WTC11 (cell line): ENCODE measurements at regions not wholly inside any gene's neighbourhood (a gene's known extent, or its start where the extent isn't known, plus 50 kb on each side); places are given as distances from the start of the nearest gene placed in this dataset.

ENCODE experiments used
- ATAC-seq: fragments of 200-7000 bp; cut with Tn5 transposase; 2 replicates; pipeline ENCODE4 v1.10.0; 2021; ENCODE audit warnings: mild to moderate bottlenecking, moderate library complexity
- CTCF ChIA-PET: fragments of 300-600 bp; sonication (Branson Sonifier 250); formaldehyde crosslinking; loops from one replicate; lab custom pipeline; 2021; ENCODE audit warnings: antibody characterized with exemption; lab: Charles Lee
- POLR2A ChIA-PET: fragments of 350-600 bp; sonication (Branson Sonifier 250); formaldehyde crosslinking; loops from one replicate; lab custom pipeline; 2021; ENCODE audit warnings: antibody characterized with exemption; lab: Charles Lee
- DNase-seq: peaks from one replicate; pipeline ENCODE4 v3.0.0; 2021; ENCODE audit warnings: low spot score
- H3K27ac Mint-ChIP-seq: 2 replicates; pipeline ENCODE4 v1.8.0; 2021; ENCODE audit warnings: mixed read lengths
- H3K27me3 Mint-ChIP-seq: 2 replicates; pipeline ENCODE4 v1.8.0; 2021; ENCODE audit warnings: low read depth, mild to moderate bottlenecking, moderate library complexity, mixed read lengths
- H3K36me3 Mint-ChIP-seq: 2 replicates; pipeline ENCODE4 v1.8.0; 2021; ENCODE audit warnings: mixed read lengths
- H3K4me1 Mint-ChIP-seq: 2 replicates; pipeline ENCODE4 v1.8.0; 2022; ENCODE audit warnings: mixed read lengths
- H3K4me3 Mint-ChIP-seq: 2 replicates; pipeline ENCODE4 v1.8.0; 2021; ENCODE audit warnings: mild to moderate bottlenecking, moderate library complexity, mixed read lengths
- H3K9me3 Mint-ChIP-seq: 2 replicates; pipeline ENCODE4 v1.8.0; 2021; ENCODE audit warnings: mixed read lengths
- ATF1 ChIP-seq: sonication (generic); formaldehyde crosslinking; IDR thresholded peaks from 2 replicates; pipeline ENCODE4 v1.8.1; 2023; ENCODE audit warnings: mild to moderate bottlenecking, moderate library complexity, missing genetic modification reagents
- E2F5 ChIP-seq: sonication (generic); formaldehyde crosslinking; IDR thresholded peaks from 2 replicates; pipeline ENCODE4 v1.8.1; 2022; ENCODE audit warnings: mild to moderate bottlenecking, moderate library complexity, missing genetic modification reagents
- ESRRA ChIP-seq: sonication (generic); formaldehyde crosslinking; IDR thresholded peaks from 2 replicates; pipeline ENCODE4 v1.8.1; 2022; ENCODE audit warnings: mild to moderate bottlenecking, missing genetic modification reagents, borderline replicate concordance
- FOXP1 ChIP-seq: sonication (generic); formaldehyde crosslinking; IDR thresholded peaks from 2 replicates; pipeline ENCODE4 v1.8.0; 2022; ENCODE audit warnings: missing genetic modification reagents, mild to moderate bottlenecking, moderate library complexity, borderline replicate concordance
- FOXP4 ChIP-seq: sonication (generic); formaldehyde crosslinking; IDR thresholded peaks from 2 replicates; pipeline ENCODE4 v1.8.0; 2022; ENCODE audit warnings: mild to moderate bottlenecking, missing genetic modification reagents
- GRHL2 ChIP-seq: fragments of 250-450 bp; sonication (Bioruptor Pico); IDR thresholded peaks from 2 replicates; pipeline ENCODE4 v1.8.0; 2022; ENCODE audit warnings: mild to moderate bottlenecking, moderate library complexity; ENCODE audit not compliant: insufficient replicate concordance, severe bottlenecking
- MLX ChIP-seq: sonication (generic); formaldehyde crosslinking; IDR thresholded peaks from 2 replicates; pipeline ENCODE4 v1.8.1; 2023; ENCODE audit warnings: mild to moderate bottlenecking, missing genetic modification reagents, moderate library complexity
- MYBL2 ChIP-seq: sonication (generic); formaldehyde crosslinking; IDR thresholded peaks from 2 replicates; pipeline ENCODE4 v1.8.1; 2023; ENCODE audit warnings: mild to moderate bottlenecking, moderate library complexity, missing genetic modification reagents
- NR2C2 ChIP-seq: sonication (generic); formaldehyde crosslinking; IDR thresholded peaks from 2 replicates; pipeline ENCODE4 v1.8.0; 2022; ENCODE audit warnings: mild to moderate bottlenecking, missing genetic modification reagents
- RELA ChIP-seq: sonication (generic); formaldehyde crosslinking; IDR thresholded peaks from 2 replicates; pipeline ENCODE4 v1.8.1; 2022; ENCODE audit warnings: missing genetic modification reagents, mild to moderate bottlenecking, borderline replicate concordance
- RORB ChIP-seq: fragments of 250-450 bp; sonication (Bioruptor Pico); IDR thresholded peaks from 2 replicates; pipeline ENCODE4 v1.9.0; 2021; ENCODE audit warnings: mild to moderate bottlenecking
- TCF7 ChIP-seq: sonication (generic); formaldehyde crosslinking; IDR thresholded peaks from 2 replicates; pipeline ENCODE4 v1.8.0; 2022; ENCODE audit warnings: mild to moderate bottlenecking, low read depth, missing genetic modification reagents, moderate library complexity
- ZNF121 ChIP-seq: sonication (generic); formaldehyde crosslinking; IDR thresholded peaks from 2 replicates; pipeline ENCODE4 v1.8.0; 2023; ENCODE audit warnings: missing genetic modification reagents
- ZNF232 ChIP-seq: sonication (generic); formaldehyde crosslinking; IDR thresholded peaks from 2 replicates; pipeline ENCODE4 v1.8.0; 2022; ENCODE audit warnings: mild to moderate bottlenecking, missing genetic modification reagents
- ZNF317 ChIP-seq: sonication (generic); formaldehyde crosslinking; IDR thresholded peaks from 2 replicates; pipeline ENCODE4 v1.8.1; 2023; ENCODE audit warnings: low read depth, mild to moderate bottlenecking, moderate library complexity, missing genetic modification reagents, borderline replicate concordance
- ZNF512 ChIP-seq: sonication (generic); formaldehyde crosslinking; IDR thresholded peaks from 2 replicates; pipeline ENCODE4 v1.8.1; 2022; ENCODE audit warnings: missing genetic modification reagents, borderline replicate concordance
- ZNF671 ChIP-seq: fragments of 250-450 bp; sonication (Bioruptor Pico); IDR thresholded peaks from 2 replicates; pipeline ENCODE4 v1.8.0; 2021; ENCODE audit warnings: mild to moderate bottlenecking
- TF ChIP-seq, protein P1 (sequence below): sonication (generic); formaldehyde crosslinking; IDR thresholded peaks from 2 replicates; pipeline ENCODE4 v1.8.1; 2023; ENCODE audit warnings: mild to moderate bottlenecking, missing genetic modification reagents
- TF ChIP-seq, protein P2 (sequence below): sonication (generic); formaldehyde crosslinking; IDR thresholded peaks from 2 replicates; pipeline ENCODE4 v1.8.0; 2022; ENCODE audit warnings: mild to moderate bottlenecking, missing genetic modification reagents
- TF ChIP-seq, protein P3 (sequence below): fragments of 250-450 bp; sonication (Bioruptor Pico); IDR thresholded peaks from 2 replicates; pipeline ENCODE4 v1.9.0; 2021; ENCODE audit warnings: mild to moderate bottlenecking
- TF ChIP-seq, protein P4 (sequence below): sonication (generic); formaldehyde crosslinking; IDR thresholded peaks from 2 replicates; pipeline ENCODE4 v1.8.0; 2022; ENCODE audit warnings: missing genetic modification reagents

- H3K27me3 Mint-ChIP-seq, result no peaks in the 10 kb centered on the region; the same call in 1 of the 2 replicates
- CTCF ChIA-PET, result interaction anchor here (1.7 kb wide), 1 partner anchor 95 kb away, joined by 5 read pairs; no protein-coding TSS in a partner anchor
- POLR2A ChIA-PET, result interaction anchor here (0.8 kb wide), 1 partner anchor 78 kb away, joined by 3 read pairs; no protein-coding TSS in a partner anchor
- no peaks in the 10 kb centered on the region for H3K36me3 Mint-ChIP-seq
- H3K27ac Mint-ChIP-seq, result no peak overlapping the region
- ATAC-seq, result no peak
- peaks cover 24% of the 10 kb centered on the region for H3K4me1 Mint-ChIP-seq
- H3K9me3 Mint-ChIP-seq, result peaks cover 4% of the 10 kb centered on the region; the same call in 1 of the 2 replicates
- DNase-seq, result no peak
- H3K4me3 Mint-ChIP-seq, result no peak overlapping the region
- TF ChIP-seq TCF7 (CRISPR knock-in tag) (no peak), RELA (CRISPR knock-in tag) (no peak), ZNF317 (CRISPR knock-in tag) (no peak), ZNF232 (CRISPR knock-in tag) (no peak), FOXP1 (CRISPR knock-in tag) (no peak), ZNF671 (CRISPR knock-in tag) (no peak), E2F5 (no peak), FOXP4 (CRISPR knock-in tag) (no peak)
- TF ChIP-seq, protein P1, sequence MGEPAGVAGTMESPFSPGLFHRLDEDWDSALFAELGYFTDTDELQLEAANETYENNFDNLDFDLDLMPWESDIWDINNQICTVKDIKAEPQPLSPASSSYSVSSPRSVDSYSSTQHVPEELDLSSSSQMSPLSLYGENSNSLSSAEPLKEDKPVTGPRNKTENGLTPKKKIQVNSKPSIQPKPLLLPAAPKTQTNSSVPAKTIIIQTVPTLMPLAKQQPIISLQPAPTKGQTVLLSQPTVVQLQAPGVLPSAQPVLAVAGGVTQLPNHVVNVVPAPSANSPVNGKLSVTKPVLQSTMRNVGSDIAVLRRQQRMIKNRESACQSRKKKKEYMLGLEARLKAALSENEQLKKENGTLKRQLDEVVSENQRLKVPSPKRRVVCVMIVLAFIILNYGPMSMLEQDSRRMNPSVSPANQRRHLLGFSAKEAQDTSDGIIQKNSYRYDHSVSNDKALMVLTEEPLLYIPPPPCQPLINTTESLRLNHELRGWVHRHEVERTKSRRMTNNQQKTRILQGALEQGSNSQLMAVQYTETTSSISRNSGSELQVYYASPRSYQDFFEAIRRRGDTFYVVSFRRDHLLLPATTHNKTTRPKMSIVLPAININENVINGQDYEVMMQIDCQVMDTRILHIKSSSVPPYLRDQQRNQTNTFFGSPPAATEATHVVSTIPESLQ, result no peak
These were observed 292.9 kb downstream of the DAD1 start for GRCh38 chr14:22296088-22296487.

GRCh38 chr14:22291406-22291805 is 297.6 kb downstream of the DAD1 start:
- DNase-seq (no peak), ATAC-seq (no peak)
- ChIA-PET POLR2A (no interaction called here), CTCF (no interaction called here)
- H3K27me3 Mint-ChIP-seq, result no peaks in the 10 kb centered on the region
- H3K9me3 Mint-ChIP-seq, result peaks cover 5% of the 10 kb centered on the region; the same call in 1 of the 2 replicates
- H3K4me1 Mint-ChIP-seq, result peaks cover 26% of the 10 kb centered on the region
- H3K27ac Mint-ChIP-seq, result no peak overlapping the region
- no peak overlapping the region for H3K4me3 Mint-ChIP-seq
- H3K36me3 Mint-ChIP-seq, result no peaks in the 10 kb centered on the region
- no peak for TF ChIP-seq ZNF512 (CRISPR knock-in tag)
- TF ChIP-seq, protein P2, sequence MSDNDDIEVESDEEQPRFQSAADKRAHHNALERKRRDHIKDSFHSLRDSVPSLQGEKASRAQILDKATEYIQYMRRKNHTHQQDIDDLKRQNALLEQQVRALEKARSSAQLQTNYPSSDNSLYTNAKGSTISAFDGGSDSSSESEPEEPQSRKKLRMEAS (CRISPR knock-in tag), result no peak
- no peak for TF ChIP-seq ZNF121 (CRISPR knock-in tag)
- TF ChIP-seq, protein P3, sequence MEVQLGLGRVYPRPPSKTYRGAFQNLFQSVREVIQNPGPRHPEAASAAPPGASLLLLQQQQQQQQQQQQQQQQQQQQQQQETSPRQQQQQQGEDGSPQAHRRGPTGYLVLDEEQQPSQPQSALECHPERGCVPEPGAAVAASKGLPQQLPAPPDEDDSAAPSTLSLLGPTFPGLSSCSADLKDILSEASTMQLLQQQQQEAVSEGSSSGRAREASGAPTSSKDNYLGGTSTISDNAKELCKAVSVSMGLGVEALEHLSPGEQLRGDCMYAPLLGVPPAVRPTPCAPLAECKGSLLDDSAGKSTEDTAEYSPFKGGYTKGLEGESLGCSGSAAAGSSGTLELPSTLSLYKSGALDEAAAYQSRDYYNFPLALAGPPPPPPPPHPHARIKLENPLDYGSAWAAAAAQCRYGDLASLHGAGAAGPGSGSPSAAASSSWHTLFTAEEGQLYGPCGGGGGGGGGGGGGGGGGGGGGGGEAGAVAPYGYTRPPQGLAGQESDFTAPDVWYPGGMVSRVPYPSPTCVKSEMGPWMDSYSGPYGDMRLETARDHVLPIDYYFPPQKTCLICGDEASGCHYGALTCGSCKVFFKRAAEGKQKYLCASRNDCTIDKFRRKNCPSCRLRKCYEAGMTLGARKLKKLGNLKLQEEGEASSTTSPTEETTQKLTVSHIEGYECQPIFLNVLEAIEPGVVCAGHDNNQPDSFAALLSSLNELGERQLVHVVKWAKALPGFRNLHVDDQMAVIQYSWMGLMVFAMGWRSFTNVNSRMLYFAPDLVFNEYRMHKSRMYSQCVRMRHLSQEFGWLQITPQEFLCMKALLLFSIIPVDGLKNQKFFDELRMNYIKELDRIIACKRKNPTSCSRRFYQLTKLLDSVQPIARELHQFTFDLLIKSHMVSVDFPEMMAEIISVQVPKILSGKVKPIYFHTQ (CRISPR knock-in tag), result no peak
- TF ChIP-seq ZNF317 (CRISPR knock-in tag), result no peak
- no peak for TF ChIP-seq ESRRA
- no peak for TF ChIP-seq ATF1 (CRISPR knock-in tag)
- no peak for TF ChIP-seq MYBL2
- TF ChIP-seq MLX (CRISPR knock-in tag), result no peak
- TF ChIP-seq, protein P4, sequence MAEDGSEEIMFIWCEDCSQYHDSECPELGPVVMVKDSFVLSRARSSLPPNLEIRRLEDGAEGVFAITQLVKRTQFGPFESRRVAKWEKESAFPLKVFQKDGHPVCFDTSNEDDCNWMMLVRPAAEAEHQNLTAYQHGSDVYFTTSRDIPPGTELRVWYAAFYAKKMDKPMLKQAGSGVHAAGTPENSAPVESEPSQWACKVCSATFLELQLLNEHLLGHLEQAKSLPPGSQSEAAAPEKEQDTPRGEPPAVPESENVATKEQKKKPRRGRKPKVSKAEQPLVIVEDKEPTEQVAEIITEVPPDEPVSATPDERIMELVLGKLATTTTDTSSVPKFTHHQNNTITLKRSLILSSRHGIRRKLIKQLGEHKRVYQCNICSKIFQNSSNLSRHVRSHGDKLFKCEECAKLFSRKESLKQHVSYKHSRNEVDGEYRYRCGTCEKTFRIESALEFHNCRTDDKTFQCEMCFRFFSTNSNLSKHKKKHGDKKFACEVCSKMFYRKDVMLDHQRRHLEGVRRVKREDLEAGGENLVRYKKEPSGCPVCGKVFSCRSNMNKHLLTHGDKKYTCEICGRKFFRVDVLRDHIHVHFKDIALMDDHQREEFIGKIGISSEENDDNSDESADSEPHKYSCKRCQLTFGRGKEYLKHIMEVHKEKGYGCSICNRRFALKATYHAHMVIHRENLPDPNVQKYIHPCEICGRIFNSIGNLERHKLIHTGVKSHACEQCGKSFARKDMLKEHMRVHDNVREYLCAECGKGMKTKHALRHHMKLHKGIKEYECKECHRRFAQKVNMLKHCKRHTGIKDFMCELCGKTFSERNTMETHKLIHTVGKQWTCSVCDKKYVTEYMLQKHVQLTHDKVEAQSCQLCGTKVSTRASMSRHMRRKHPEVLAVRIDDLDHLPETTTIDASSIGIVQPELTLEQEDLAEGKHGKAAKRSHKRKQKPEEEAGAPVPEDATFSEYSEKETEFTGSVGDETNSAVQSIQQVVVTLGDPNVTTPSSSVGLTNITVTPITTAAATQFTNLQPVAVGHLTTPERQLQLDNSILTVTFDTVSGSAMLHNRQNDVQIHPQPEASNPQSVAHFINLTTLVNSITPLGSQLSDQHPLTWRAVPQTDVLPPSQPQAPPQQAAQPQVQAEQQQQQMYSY (CRISPR knock-in tag), result no peak
- TF ChIP-seq GRHL2 (CRISPR knock-in tag), result no peak
- TF ChIP-seq NR2C2 (CRISPR knock-in tag), result no peak
- no peak for TF ChIP-seq RORB (CRISPR knock-in tag)
